NCI-H2107 (cell line): ENCODE measurements at regions not wholly inside any gene's neighbourhood (a gene's known extent, or its start where the extent isn't known, plus 50 kb on each side); places are given as distances from the start of the nearest gene placed in this dataset.
"Not testable (repeated sequence)": the region's sequence is repeated elsewhere in the genome, so short reads cannot be mapped to it uniquely, and the experiment has no call there.

Experiments
- DNase-seq: peaks from one replicate; lab custom pipeline; 2025; lab: John Stamatoyannopoulos, UW

- DNase-seq: no peak
Measured at GRCh38 chr3:152773633-152774032, 61.3 kb upstream of the P2RY1 start.

- DNase-seq: not testable (repeated sequence)
Measured at GRCh38 chr3:152774230-152774629, 60.7 kb upstream of the P2RY1 start.

GRCh38 chr3:152778022-152778421, 56.9 kb upstream of the P2RY1 start:
- no peak for DNase-seq

DNA sequence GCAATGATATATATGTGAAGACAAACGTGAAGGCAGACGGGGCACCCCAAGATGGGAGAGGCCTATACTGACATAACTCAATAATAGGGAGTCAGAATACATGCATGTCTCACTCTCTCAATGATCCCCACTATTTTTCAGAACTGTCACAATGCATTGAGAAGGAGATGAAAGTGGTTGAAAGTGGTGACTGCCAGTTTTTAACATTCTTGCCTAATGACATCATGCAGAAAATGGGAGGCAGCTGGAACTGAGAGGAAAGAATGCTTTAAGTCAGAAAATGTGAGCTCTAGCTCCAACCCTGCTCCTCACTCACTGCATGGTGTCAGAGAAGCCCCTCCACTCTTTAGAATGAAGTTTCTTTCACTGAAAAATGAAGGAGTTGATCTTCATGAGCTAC, 55.3 kb upstream of the P2RY1 start:
- no peak for DNase-seq

GRCh38 chr3:152780553-152780952, 54.4 kb upstream of the P2RY1 start:
- no peak for DNase-seq

GRCh38 chr3:152785051-152785450, 49.9 kb upstream of the P2RY1 start:
- no peak for DNase-seq
